ENCODE measurements at regions not wholly inside any gene's neighbourhood (a gene's known extent, or its start where the extent isn't known, plus 50 kb on each side); places are given as distances from the start of the nearest gene placed in this dataset.

- no peak for DNase-seq
Observed at GRCh38 chr19:31223740-31224534, 125.3 kb downstream of the TSHZ3 start.

GRCh38 chr19:31220540-31220939 is 128.7 kb downstream of the TSHZ3 start:
- DNase-seq, result no peak

- no peak for DNase-seq
Observed at GRCh38 chr19:31214997-31215396, 134.2 kb downstream of the TSHZ3 start.

DNA sequence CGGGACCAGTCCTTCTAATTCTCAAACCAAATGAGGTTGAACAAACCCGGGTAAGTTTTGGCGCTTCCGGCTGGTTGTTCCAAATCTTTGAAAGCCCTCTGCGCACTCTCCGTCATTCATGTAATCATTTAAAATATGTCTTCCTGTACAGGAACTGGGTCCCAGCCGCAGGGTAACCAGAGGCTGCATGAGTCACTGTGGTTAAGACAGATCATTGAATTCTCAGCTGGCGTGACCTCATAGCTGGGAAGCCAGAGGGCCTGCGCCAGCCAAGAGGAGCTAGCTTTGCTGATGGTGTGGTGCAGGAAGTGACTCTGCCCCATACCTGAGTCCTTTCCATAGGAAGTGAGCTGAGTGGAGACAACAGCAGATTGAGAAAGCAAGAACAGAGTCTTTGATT is 135.2 kb downstream of the TSHZ3 start:
- no peak for DNase-seq

DNA sequence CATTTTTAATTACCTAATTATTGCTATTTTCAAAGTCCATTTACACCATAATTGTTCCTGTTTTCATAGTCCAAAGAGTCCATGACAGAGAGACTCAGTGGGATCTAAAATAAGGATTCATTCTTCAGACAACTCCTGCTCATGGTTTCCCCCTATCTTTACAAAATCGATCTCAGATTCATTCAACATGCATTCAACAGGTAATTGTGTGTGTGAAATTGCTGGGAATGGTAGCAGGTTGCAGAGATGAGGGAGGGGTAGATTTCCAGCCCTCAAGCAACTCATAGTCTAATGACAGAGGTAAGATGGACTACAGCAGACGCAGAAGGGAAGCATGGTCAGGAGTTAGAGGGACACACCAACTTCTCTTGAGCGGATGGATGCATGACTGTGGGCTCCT is 138.1 kb downstream of the TSHZ3 start:
- DNase-seq, result no peak

- DNase-seq, result no peak
Observed at GRCh38 chr19:31205887-31206518, 143.2 kb downstream of the TSHZ3 start.

- no peak for DNase-seq
Observed at GRCh38 chr19:31204115-31204514, 145.1 kb downstream of the TSHZ3 start.

DNA sequence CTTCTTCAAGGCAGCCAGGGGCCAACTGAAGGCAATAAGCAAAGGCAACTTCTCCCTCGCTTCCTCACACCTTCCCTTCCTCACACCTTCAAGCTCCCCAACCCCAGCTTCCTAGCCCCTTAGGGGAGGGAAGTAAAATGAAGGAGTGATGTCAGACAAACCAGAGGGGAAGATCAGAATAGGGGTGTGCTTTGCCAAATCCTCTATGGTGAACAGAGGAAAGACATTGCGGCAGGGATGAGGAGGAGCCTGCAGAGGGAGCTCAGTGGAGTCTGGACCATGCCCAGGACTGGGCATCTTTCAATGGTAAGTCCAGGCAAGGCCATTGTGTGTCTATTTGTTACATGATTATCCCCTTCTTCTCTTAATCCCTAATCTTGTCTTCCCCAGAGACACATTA is 164.0 kb downstream of the TSHZ3 start:
- no peak for DNase-seq

GRCh38 chr19:31181535-31181934 is 167.7 kb downstream of the TSHZ3 start:
- DNase-seq, result no peak

DNA sequence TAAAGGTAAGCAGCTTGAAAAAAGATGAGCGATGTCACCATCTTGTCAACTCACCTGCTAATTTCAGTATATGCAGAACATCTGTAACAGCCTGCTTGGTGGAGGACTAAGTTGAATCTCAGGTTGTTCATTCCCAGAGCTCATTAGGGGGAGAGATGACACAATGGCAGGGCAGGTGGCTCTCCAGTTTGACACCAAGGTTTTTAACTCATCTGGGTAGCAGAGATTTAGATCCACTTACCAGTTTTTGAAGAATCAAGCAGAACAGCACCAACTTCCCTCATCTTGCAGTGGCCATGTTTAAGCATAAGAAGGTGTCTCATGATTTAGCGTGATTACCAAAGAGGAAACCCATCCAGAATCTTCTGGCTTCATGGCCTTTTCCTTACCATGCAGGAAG is 168.3 kb downstream of the TSHZ3 start:
- no peak for DNase-seq

DNA sequence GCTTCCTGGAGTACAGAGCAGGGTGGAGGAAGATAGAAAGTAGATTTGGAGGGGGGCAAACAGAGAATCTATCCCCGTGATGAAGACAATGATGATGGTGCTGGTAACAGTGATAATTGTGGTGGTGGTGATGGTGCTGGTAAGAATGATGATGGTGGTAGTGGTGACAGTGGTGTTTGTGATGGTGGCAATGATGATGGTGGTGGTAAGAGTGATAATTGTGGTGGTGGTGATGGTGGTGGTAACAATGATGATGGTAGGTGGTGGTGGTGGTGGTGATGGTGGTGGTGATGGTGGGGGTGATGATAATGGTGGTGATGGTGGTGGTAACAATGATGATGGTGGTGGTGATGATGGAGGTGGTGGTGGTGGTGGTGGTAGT is 169.8 kb downstream of the TSHZ3 start:
- DNase-seq, result no peak

- no peak for DNase-seq
Observed at GRCh38 chr19:31178833-31179470, 170.3 kb downstream of the TSHZ3 start.

GRCh38 chr19:31177246-31177645 is 172.0 kb downstream of the TSHZ3 start:
- no peak for DNase-seq

- DNase-seq, result no peak
Observed at GRCh38 chr19:31175564-31176348, 173.5 kb downstream of the TSHZ3 start.

DNA sequence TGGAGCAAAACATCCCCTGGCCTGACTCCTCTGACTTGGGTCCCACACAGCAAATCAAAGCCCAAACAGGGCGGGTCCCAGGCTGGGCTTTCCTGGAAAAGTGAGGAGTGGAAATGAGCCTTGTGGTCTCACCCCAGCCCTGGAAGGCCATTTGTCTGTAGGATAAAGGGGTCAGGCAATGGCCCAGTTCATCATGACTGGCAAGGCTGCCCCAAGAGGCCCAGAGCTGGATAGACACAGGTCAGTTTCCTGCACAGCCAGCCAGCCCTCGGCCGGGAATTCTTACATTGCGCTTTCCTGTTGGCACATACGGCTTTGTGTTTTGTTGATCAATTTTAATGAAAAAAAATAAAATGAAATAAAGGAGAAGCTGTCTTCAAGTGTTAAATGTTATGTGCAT is 174.3 kb downstream of the TSHZ3 start:
- DNase-seq, result no peak

- DNase-seq, result no peak
Observed at GRCh38 chr19:31173991-31174390, 175.2 kb downstream of the TSHZ3 start.

DNA sequence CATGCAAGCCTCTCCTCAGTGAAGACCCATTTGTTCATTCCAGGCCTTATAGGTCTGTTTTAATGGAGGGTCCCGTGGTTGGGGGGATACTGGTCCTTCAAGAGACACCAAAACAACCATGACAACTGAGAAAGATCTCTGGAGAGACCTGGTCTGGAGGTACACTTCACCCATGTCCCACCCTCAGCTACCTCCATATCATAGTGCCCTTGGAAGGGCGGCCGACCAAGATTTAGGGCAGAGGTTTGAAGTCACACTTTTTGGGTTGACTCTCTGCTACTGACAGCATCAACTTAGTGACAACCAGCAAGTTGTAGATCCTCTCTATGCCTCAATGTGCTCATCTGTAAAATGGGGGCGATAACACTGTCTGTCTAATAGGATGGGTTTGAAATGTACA is 177.3 kb downstream of the TSHZ3 start:
- DNase-seq, result no peak

- no peak for DNase-seq
Observed at GRCh38 chr19:31170046-31170445, 179.2 kb downstream of the TSHZ3 start.

GRCh38 chr19:31168106-31168625 is 181.1 kb downstream of the TSHZ3 start:
- DNase-seq, result no peak

GRCh38 chr19:31167690-31168089 is 181.5 kb downstream of the TSHZ3 start:
- DNase-seq, result no peak

DNA sequence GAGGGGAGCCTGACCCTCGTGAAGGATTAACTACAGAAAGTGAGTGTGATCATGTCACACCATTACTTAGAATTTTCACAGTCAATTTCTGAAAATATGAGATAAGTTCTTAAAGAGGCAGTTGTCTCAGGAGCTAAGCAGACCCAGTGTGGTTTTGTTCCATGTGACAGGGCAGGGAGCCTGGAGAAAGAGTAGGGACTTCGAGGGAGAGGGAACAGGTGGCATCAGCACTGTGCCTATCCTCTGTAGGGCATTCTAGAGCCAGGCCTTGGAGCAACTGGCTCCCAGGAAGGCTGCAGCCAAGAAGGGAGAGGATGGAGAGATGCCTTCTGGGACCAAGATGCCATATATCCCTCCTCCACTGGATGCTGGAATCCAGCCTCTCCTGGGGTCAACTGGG is 183.0 kb downstream of the TSHZ3 start:
- DNase-seq, result no peak

- no peak for DNase-seq
Observed at GRCh38 chr19:31164791-31165251, 184.4 kb downstream of the TSHZ3 start.

GRCh38 chr19:31160336-31160926 is 188.8 kb downstream of the TSHZ3 start:
- no peak for DNase-seq

Measured in NCI-H1436 treated with DMSO at 0.1 percent for 48 hours (cell line).